VCaP (cell line): ENCODE measurements at regions not wholly inside any gene's neighbourhood (a gene's known extent, or its start where the extent isn't known, plus 50 kb on each side); places are given as distances from the start of the nearest gene placed in this dataset.
"Not testable (repeated sequence)": the region's sequence is repeated elsewhere in the genome, so short reads cannot be mapped to it uniquely, and the experiment has no call there.

ENCODE experiments used
- H3K27ac ChIP-seq: fragments of 450-650 bp; 2 replicates; pipeline ENCODE4 v1.5.1; 2017
- CTCF ChIP-seq: fragments of 450-650 bp; conservative IDR thresholded peaks from 2 replicates; pipeline ENCODE4 v1.5.1; 2017; ENCODE audit warnings: mild to moderate bottlenecking, moderate library complexity

- H3K27ac ChIP-seq = not testable (repeated sequence)
Observed at GRCh38 chr7:29701540-29701939, 104.8 kb upstream of the WIPF3 start.

- H3K27ac ChIP-seq = not testable (repeated sequence)
Observed at GRCh38 chr7:29703830-29704229, 102.5 kb upstream of the WIPF3 start.

- not testable (repeated sequence) for H3K27ac ChIP-seq
Observed at GRCh38 chr7:29709002-29709401, 97.3 kb upstream of the WIPF3 start.

- H3K27ac ChIP-seq = not testable (repeated sequence)
Observed at GRCh38 chr7:29723127-29723526, 83.2 kb upstream of the WIPF3 start.

- no peak overlapping the region for H3K27ac ChIP-seq
- no peak for TF ChIP-seq CTCF
Observed at GRCh38 chr7:29723599-29723998, 82.7 kb upstream of the WIPF3 start.

GRCh38 chr7:29729534-29730165, 76.7 kb upstream of the WIPF3 start:
- H3K27ac ChIP-seq = not testable (repeated sequence)

GRCh38 chr7:29734246-29734731, 72.0 kb upstream of the WIPF3 start:
- H3K27ac ChIP-seq = no peak overlapping the region
- TF ChIP-seq CTCF = no peak

GRCh38 chr7:29747645-29748245, 58.6 kb upstream of the WIPF3 start:
- peak overlapping the region; percentile 65; the same call in 1 of the 2 replicates for H3K27ac ChIP-seq

- TF ChIP-seq CTCF = peak; percentile 74
- peak overlapping the region; percentile 65; the same call in 1 of the 2 replicates for H3K27ac ChIP-seq
Observed at GRCh38 chr7:29748286-29749099, 57.8 kb upstream of the WIPF3 start.

- no peak for TF ChIP-seq CTCF
- H3K27ac ChIP-seq = no peak overlapping the region
Observed at GRCh38 chr7:29749701-29750321, 56.5 kb upstream of the WIPF3 start.

- not testable (repeated sequence) for H3K27ac ChIP-seq
Observed at GRCh38 chr7:29750373-29750940, 55.9 kb upstream of the WIPF3 start.

GRCh38 chr7:29751012-29751411, 55.3 kb upstream of the WIPF3 start:
- H3K27ac ChIP-seq = not testable (repeated sequence)
